CD4-positive, alpha-beta T cell (primary cell): ENCODE measurements at regions not wholly inside any gene's neighbourhood (a gene's known extent, or its start where the extent isn't known, plus 50 kb on each side); places are given as distances from the start of the nearest gene placed in this dataset.

Experiments used
- ATAC-seq: fragments of 200-7000 bp; cut with Tn5 transposase; one replicate; pipeline ENCODE4 v1.10.0; 2022; ENCODE audit warnings: mild to moderate bottlenecking; ENCODE audit not compliant: poor library complexity
- CTCF ChIA-PET: fragments of 350-600 bp; sonication (Branson Sonifier 250); formaldehyde crosslinking; loops from one replicate; lab custom pipeline; 2021; ENCODE audit warnings: antibody characterized with exemption, inconsistent platforms; lab: Charles Lee
- POLR2A ChIA-PET: fragments of 350-600 bp; sonication (Branson Sonifier 250); formaldehyde crosslinking; loops from one replicate; lab custom pipeline; 2021; ENCODE audit warnings: antibody characterized with exemption, inconsistent platforms; lab: Charles Lee
- DNase-seq, 14 experiments: peaks; one replicate each; pipeline ENCODE4 v3.0.0-alpha.2; 2013 to 2020; ENCODE audit warnings: mixed read lengths in 2 of 14
- H3K27ac ChIP-seq, 2 donors: one replicate each; pipeline versions ENCODE4 v1.5.1 to v1.7.0; 2013; ENCODE audit warnings: low read length in 2 of 2, low read depth in 1 of 2, mild to moderate bottlenecking in 1 of 2
- H3K27me3 ChIP-seq, 2 experiments: 1 replicate in 1 of 2; 2 replicates in 1 of 2; pipeline versions ENCODE4 v1.6.1 to v1.7.0; 2013; ENCODE audit warnings: low read length in 2 of 2, control low read depth in 1 of 2, mild to moderate bottlenecking in 1 of 2, moderate library complexity in 1 of 2; ENCODE audit not compliant: insufficient read depth in 2 of 2, control insufficient read depth in 1 of 2
- H3K36me3 ChIP-seq: one replicate; pipeline ENCODE4 v1.6.1; 2013; ENCODE audit warnings: low read length, control low read depth; ENCODE audit not compliant: insufficient read depth
- H3K4me1 ChIP-seq: one replicate; pipeline ENCODE4 v1.6.1; 2013; ENCODE audit warnings: low read length, control low read depth; ENCODE audit not compliant: insufficient read depth
- H3K4me3 ChIP-seq: one replicate; pipeline ENCODE4 v1.5.1; 2013; ENCODE audit warnings: mild to moderate bottlenecking, low read length, moderate library complexity
- H3K9me3 ChIP-seq, 2 experiments: 1 replicate in 1 of 2; 2 replicates in 1 of 2; pipeline versions ENCODE4 v1.6.1 to v1.7.0; 2013; ENCODE audit warnings: low read length in 2 of 2, mild to moderate bottlenecking in 2 of 2, control low read depth in 1 of 2, moderate library complexity in 1 of 2; ENCODE audit not compliant: control insufficient read depth in 1 of 2, insufficient read depth in 1 of 2
- H3K27ac Mint-ChIP-seq: one replicate; pipeline ENCODE4 v1.8.0; 2020; ENCODE audit warnings: mixed read lengths
- H3K27me3 Mint-ChIP-seq: one replicate; pipeline ENCODE4 v1.8.0; 2021; ENCODE audit warnings: mixed read lengths
- H3K36me3 Mint-ChIP-seq: one replicate; pipeline ENCODE4 v1.8.0; 2021; ENCODE audit warnings: low read depth, mixed read lengths
- H3K4me1 Mint-ChIP-seq: one replicate; pipeline ENCODE4 v1.8.0; 2021; ENCODE audit warnings: low read depth, mixed read lengths
- H3K4me3 Mint-ChIP-seq: one replicate; pipeline ENCODE4 v1.8.0; 2020; ENCODE audit warnings: mild to moderate bottlenecking, mixed read lengths
- H3K9me3 Mint-ChIP-seq: one replicate; pipeline ENCODE4 v1.8.0; 2020; ENCODE audit warnings: mixed read lengths
- CTCF ChIP-seq: fragments of 200-600 bp; IDR thresholded peaks from one replicate; pipeline ENCODE4 v1.8.0; 2022; ENCODE audit warnings: antibody characterized with exemption, mild to moderate bottlenecking
- intact Hi-C, 2 experiments: fragments of 100-400 bp; cut with DNase I in 1 of 2; cut with micrococcal nuclease in 1 of 2; formaldehyde crosslinking; loops; one replicate each; pipeline versions ENCODE4 v1.15.1 to v1.9.0; 2023 to 2025; cut with DNase I, micrococcal nuclease

GRCh38 chr13:88188986-88189385 is 517.8 kb downstream of the SLITRK5 start:
- no peak overlapping the region for H3K4me3 ChIP-seq
- Mint-ChIP-seq H3K27me3 (no peaks in the 10 kb centered on the region), H3K9me3 (no peaks in the 10 kb centered on the region), H3K4me1 (no peaks in the 10 kb centered on the region), H3K4me3 (no peak overlapping the region), H3K36me3 (no peaks in the 10 kb centered on the region), H3K27ac (no peak overlapping the region)
- no peak for TF ChIP-seq CTCF
- H3K4me1 ChIP-seq: no peaks in the 10 kb centered on the region
- H3K9me3 ChIP-seq: no peaks in the 10 kb centered on the region
- ChIA-PET POLR2A (no interaction called here), CTCF (no interaction called here)
- H3K36me3 ChIP-seq: no peaks in the 10 kb centered on the region
- no peak for ATAC-seq
- no peaks in the 10 kb centered on the region for H3K27me3 ChIP-seq
- DNase-seq: no peak
- no peak overlapping the region for H3K27ac ChIP-seq
- intact Hi-C loops: no loop called here

- H3K36me3 Mint-ChIP-seq: no peaks in the 10 kb centered on the region
- no peak overlapping the region for H3K4me3 ChIP-seq
- no peaks in the 10 kb centered on the region for H3K27me3 ChIP-seq
- H3K4me1 ChIP-seq: no peaks in the 10 kb centered on the region
- H3K4me3 Mint-ChIP-seq: no peak overlapping the region
- no peak for DNase-seq
- H3K9me3 Mint-ChIP-seq: no peaks in the 10 kb centered on the region
- no peaks in the 10 kb centered on the region for H3K4me1 Mint-ChIP-seq
- CTCF ChIA-PET: no interaction called here
- POLR2A ChIA-PET: no interaction called here
- no peak overlapping the region for H3K27ac ChIP-seq
- no peaks in the 10 kb centered on the region for H3K36me3 ChIP-seq
- no peaks in the 10 kb centered on the region for H3K27me3 Mint-ChIP-seq
- intact Hi-C loops: no loop called here
- ATAC-seq: no peak
- TF ChIP-seq CTCF: no peak
- H3K27ac Mint-ChIP-seq: no peak overlapping the region
- H3K9me3 ChIP-seq: no peaks in the 10 kb centered on the region
Observed at GRCh38 chr13:88189728-88190127, 518.6 kb downstream of the SLITRK5 start.

GRCh38 chr13:88196106-88196505 is 524.9 kb downstream of the SLITRK5 start:
- TF ChIP-seq CTCF: no peak
- Histone ChIP-seq H3K4me1 (no peaks in the 10 kb centered on the region), H3K4me3 (no peak overlapping the region), H3K9me3 (no peaks in the 10 kb centered on the region), H3K27ac (no peak overlapping the region), H3K27me3 (no peaks in the 10 kb centered on the region), H3K36me3 (no peaks in the 10 kb centered on the region)
- Mint-ChIP-seq H3K9me3 (peaks cover 13% of the 10 kb centered on the region), H3K4me1 (no peaks in the 10 kb centered on the region), H3K27ac (no peak overlapping the region), H3K36me3 (no peaks in the 10 kb centered on the region), H3K4me3 (no peak overlapping the region), H3K27me3 (no peaks in the 10 kb centered on the region)
- ChIA-PET POLR2A (no interaction called here), CTCF (no interaction called here)
- ATAC-seq (no peak), DNase-seq (no peak)
- intact Hi-C loops: no loop called here
